HG02623 (cell line): ENCODE measurements at regions not wholly inside any gene's neighbourhood (a gene's known extent, or its start where the extent isn't known, plus 50 kb on each side); places are given as distances from the start of the nearest gene placed in this dataset.

Source experiments
- ATAC-seq: cut with Tn5 transposase; IDR thresholded peaks from one replicate; pipeline ENCODE4 v1.9.1; 2021; ENCODE audit warnings: moderate library complexity; ENCODE audit not compliant: unreplicated experiment

DNA sequence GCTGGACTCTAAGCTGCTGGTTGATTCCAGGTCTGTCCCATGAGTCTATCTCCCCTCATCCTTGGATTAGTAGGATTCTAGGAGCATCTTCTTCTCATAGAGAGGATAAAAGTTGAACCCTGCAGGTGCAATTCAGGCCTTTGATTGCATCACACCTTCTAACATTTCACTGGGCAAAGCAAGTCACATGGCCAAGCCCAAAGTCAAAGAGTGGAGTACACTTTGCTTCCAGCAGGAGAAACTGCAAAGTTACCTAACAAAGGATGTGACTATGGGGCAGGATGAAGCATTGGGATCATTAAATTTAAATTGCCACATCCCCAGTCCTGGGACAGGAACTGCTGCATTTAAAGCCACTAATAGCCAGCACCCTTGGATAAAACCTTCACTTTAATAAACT lies 51.0 kb upstream of the EGFLAM start:
- ATAC-seq, result no peak

GRCh38 chr5:38202741-38203140 lies 55.6 kb upstream of the EGFLAM start:
- no peak for ATAC-seq

DNA sequence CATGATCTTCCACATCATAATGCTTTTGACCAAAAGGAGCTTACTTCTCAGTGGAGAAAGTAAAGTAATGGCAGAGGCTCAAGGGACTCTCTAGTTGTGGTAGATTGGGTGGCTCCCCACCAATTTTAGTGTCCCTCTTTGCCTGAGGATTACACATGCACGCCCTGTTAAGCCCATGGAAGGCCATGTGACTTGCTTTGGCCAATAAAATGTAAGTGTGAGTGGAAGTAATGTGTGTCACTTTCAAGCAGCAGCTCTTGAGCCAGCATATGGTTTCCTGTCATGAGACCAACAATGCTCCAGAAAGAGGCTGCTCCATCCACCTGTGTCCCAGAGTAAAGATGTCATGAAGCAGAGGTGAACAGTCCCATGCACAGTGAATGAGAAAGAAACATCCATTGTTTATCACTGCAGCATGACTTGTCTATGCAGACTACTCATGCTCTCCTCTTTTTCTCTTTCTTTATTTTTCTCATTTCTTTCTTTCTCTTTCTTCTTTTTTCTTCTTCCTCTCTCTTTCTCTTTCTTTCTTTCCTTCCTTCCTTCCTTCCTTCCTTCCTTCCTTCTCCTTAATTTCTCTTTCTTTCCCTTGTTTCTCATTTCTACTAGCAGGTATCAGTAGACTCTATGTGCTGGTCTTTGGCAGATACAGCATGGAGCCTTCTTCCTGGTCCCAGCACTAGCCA lies 57.3 kb upstream of the EGFLAM start:
- no peak for ATAC-seq

GRCh38 chr5:38197118-38197517 lies 61.2 kb upstream of the EGFLAM start:
- no peak for ATAC-seq

- no peak for ATAC-seq
Measured at GRCh38 chr5:38193015-38193581, 65.3 kb upstream of the EGFLAM start.

DNA sequence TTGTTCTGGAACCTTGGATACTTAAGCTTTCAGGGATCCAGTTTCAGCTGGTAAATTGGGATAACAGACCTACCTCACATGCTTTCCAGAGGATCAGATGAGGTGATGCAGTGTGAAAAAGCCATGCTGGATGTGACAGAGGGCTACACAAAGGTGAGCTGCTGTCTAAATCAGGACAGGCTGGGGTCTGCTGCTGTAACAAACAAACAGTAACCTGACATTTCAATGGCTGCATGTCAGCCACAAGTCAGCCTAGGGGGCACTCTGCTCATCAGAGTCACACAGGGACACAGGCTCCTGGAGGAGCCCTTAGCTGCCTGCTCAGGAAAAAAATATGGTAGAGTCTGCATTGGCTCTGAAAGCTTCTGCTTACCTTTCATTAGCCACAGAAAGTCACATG lies 66.7 kb upstream of the EGFLAM start:
- ATAC-seq, result no peak

- no peak for ATAC-seq
Measured at GRCh38 chr5:38190111-38190510, 68.2 kb upstream of the EGFLAM start.

GRCh38 chr5:38189081-38189504 lies 69.3 kb upstream of the EGFLAM start:
- no peak for ATAC-seq

GRCh38 chr5:38188591-38188990 lies 69.8 kb upstream of the EGFLAM start:
- no peak for ATAC-seq

- ATAC-seq, result no peak
Measured at GRCh38 chr5:38187532-38187931, 70.8 kb upstream of the EGFLAM start.

DNA sequence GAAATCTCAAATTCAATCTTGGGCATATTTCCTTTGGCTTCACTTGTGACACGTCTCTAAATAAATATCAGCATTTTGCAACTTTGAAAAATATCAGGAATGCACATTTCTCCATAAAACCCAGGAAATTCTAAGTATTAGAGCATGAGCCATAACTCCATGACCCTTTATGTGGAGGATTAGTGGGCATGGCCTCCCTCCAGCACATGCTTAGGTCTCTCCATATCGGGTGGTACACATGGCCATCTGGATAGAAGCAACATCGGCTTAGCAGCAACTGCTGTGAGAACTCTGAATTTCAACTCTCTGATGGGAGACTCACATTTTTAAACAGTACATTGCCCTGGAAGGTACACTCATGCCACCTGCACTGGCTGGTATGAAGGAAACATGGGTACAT lies 73.7 kb upstream of the EGFLAM start:
- no peak for ATAC-seq

DNA sequence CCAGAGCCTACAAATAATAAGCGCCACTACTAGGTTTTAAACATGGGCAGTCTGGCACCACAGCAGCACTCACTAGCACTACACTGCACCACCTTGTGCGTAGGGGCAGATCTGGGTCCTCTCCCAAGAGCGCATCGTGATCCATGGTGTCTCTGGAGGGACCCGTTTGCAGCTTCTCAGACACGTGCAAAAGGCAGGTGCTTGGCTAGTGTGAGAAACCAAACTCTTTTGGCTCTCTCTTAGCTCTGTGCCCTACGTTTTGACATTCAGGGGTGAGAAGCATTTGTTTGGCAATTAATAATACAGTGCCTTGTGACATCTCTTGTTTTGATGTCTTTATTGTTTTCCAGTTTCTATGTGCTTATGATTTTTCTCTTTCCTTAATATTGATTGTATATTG lies 75.4 kb upstream of the EGFLAM start:
- ATAC-seq, result no peak

- no peak for ATAC-seq
Measured at GRCh38 chr5:38168029-38168428, 90.3 kb upstream of the EGFLAM start.

DNA sequence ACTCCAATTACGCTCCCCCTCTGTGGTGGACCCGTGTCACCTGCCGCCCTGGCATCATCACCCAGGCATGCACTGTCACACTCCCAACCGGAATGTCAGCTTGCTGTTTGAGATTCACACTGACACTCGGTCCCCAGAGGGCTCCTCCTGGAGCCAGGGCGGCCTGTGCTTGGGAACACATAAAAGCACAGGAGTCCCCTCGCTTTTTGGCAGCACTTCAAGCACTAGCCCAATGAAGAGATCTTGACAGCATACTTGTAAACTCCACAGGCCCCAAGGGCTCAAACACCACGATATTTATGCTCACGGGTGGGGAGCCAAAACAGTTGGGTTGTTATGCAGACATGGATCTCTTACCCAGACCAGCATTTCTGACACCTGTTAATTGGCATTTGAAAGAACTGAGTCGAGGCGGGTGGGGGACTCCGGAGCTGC lies 90.8 kb upstream of the EGFLAM start:
- no peak for ATAC-seq

DNA sequence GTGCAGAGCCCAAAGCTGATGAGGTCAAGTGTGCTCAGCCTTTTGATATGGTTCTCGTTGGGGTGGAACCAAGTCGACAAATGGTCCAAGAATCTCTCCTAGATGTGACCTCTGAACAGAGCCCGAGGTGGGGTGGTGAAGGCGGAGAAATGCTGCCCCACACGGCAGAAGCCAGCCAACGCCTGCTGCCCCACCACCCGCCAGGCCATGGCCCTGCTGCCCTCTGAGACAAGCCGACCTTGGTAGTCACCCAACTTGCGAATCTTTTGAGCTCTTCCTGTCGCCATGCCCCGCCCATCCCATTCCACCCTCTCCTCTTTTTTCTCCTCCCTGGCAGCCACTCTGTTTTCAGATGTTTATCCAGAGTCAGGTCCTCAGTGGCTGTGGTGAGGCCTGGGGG lies 91.5 kb upstream of the EGFLAM start:
- no peak for ATAC-seq

GRCh38 chr5:38165435-38165834 lies 92.9 kb upstream of the EGFLAM start:
- no peak for ATAC-seq

DNA sequence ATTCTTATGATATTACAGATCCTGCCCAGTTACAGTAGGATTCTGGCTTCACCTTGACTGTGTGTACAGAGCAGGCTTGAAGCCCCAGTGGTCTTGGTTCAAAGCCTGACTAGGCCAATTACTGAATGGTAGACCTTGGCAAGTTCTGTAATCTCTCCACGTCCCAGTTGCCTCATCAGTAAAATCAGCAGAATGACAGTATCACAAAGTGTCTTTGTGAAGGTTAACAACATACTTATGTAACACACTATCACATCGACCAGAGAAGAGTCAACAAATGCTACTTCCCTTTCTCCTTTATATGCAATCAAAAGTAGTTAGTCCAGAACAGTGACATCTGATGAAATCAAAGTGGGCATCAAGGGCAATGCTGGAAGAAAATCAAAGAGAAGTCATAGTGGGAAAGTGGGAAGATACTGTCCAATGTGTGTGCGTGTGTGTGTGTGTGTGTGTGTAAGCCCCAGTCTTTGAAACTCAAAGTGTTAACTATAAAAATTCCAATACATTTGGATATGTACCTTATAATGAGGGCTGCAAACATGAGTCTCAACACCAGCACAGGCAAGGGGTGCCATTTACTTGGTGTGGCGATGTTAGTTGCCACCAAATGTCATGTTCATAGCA lies 93.5 kb upstream of the EGFLAM start:
- no peak for ATAC-seq

- ATAC-seq, result no peak
Measured at GRCh38 chr5:38163636-38164237, 94.6 kb upstream of the EGFLAM start.

DNA sequence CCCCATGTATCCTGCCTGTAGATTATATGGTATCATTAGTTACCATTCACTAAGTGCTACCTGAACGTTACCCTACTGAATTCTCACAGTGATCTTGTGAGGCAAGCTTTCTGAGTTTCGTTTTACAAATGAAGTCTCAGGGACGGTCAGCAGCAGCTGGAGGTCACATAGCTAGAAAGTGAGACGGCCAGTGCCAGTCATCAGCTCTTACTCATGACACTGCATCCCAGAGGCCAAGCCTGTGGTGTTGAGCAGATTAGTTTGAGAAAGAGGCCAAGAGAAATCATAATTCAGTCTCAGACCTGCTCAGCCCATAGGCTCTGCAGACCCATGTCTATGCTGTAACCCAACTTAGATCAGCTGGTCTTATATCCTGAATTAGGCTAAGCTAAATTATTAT lies 95.7 kb upstream of the EGFLAM start:
- ATAC-seq, result no peak

DNA sequence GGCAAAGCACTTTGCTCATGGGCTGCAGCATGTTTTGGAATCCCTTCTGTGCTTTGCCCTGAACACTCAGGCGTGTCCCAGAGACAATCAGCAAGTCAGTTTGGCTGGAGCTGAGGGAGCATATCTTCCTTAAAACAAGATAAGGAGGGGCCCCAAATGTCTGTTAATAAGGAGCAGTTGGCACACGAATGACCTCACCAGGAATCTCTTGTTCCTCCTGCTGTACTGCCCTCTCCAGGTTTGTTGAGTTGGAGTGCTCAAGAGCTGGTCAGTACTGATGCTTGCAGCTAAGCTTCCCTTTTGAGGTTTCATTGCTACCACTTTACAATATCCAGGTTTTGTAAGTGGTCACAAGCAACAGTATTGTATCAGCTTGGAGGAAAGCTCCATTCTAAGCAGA lies 101.3 kb upstream of the EGFLAM start:
- ATAC-seq, result no peak

GRCh38 chr5:38154615-38155204 lies 103.6 kb upstream of the EGFLAM start:
- ATAC-seq, result no peak

- no peak for ATAC-seq
Measured at GRCh38 chr5:38151878-38152277, 106.5 kb upstream of the EGFLAM start.
